B cell (primary cell): ENCODE measurements at regions not wholly inside any gene's neighbourhood (a gene's known extent, or its start where the extent isn't known, plus 50 kb on each side); places are given as distances from the start of the nearest gene placed in this dataset.

Experiments
- ATAC-seq: fragments of 200-7000 bp; cut with Tn5 transposase; one replicate; pipeline ENCODE4 v1.10.0; 2021; ENCODE audit warnings: low read depth, mild to moderate bottlenecking, moderate number of reproducible peaks, moderate library complexity
- CTCF ChIA-PET: fragments of 350-600 bp; sonication (Branson Sonifier 250); formaldehyde crosslinking; loops from one replicate; lab custom pipeline; 2021; ENCODE audit warnings: antibody characterized with exemption, inconsistent platforms; lab: Charles Lee
- POLR2A ChIA-PET: fragments of 350-600 bp; sonication (Branson Sonifier 250); formaldehyde crosslinking; loops from one replicate; lab custom pipeline; 2021; ENCODE audit warnings: antibody characterized with exemption; lab: Charles Lee
- DNase-seq: peaks from one replicate; pipeline ENCODE4 v3.0.0; 2013
- H2AFZ ChIP-seq: 2 replicates; pipeline ENCODE4 v1.6.1; 2012; ENCODE audit warnings: mild to moderate bottlenecking, low read depth, low read length; ENCODE audit not compliant: insufficient read depth, poor library complexity, severe bottlenecking
- H3K27ac ChIP-seq, 2 donors: 1 replicate in 1 of 2; 2 replicates in 1 of 2; pipeline ENCODE4 v1.5.1; 2012 to 2013; ENCODE audit warnings: low read length in 2 of 2, mild to moderate bottlenecking in 2 of 2, moderate library complexity in 1 of 2
- H3K27me3 ChIP-seq, 4 experiments: fragments of 200-600 bp in 1 of 4; sonication (generic) in 1 of 4; replicated peaks in 1 of 4; 1 replicate in 2 of 4; 2 replicates in 2 of 4; pipeline versions ENCODE4 v1.6.1 to v1.7.0; 2013 to 2016; ENCODE audit warnings: low read length in 3 of 4, mild to moderate bottlenecking in 2 of 4, mixed read lengths in 1 of 4, moderate library complexity in 1 of 4; ENCODE audit not compliant: insufficient read depth in 4 of 4, control insufficient read depth in 3 of 4; ENCODE audit errors: control extremely low read depth in 1 of 4
- H3K36me3 ChIP-seq, 2 experiments: replicated peaks in 1 of 2; 1 replicate in 1 of 2; 2 replicates in 1 of 2; pipeline versions ENCODE4 v1.6.1 to v1.7.1; 2013; ENCODE audit warnings: low read length in 1 of 2; ENCODE audit not compliant: insufficient read depth in 2 of 2, control insufficient read depth in 1 of 2; ENCODE audit errors: control extremely low read depth in 1 of 2, extremely low read depth in 1 of 2
- H3K4me1 ChIP-seq, 2 donors: fragments of 200-600 bp in 1 of 2; sonication (generic) in 1 of 2; 1 replicate in 1 of 2; 2 replicates in 1 of 2; pipeline versions ENCODE4 v1.5.1 to v1.6.1; 2013 to 2017; ENCODE audit warnings: low read length in 2 of 2; ENCODE audit not compliant: control insufficient read depth in 2 of 2, insufficient read depth in 2 of 2
- H3K4me2 ChIP-seq: replicated peaks from 2 replicates; pipeline ENCODE3; 2012; ENCODE audit warnings: mild to moderate bottlenecking, low read depth, low read length; ENCODE audit not compliant: poor library complexity, severe bottlenecking
- H3K4me3 ChIP-seq, 5 experiments: fragments of 200-600 bp in 1 of 5; sonication (generic) in 1 of 5; 1 replicate in 3 of 5; 2 replicates in 2 of 5; pipeline versions ENCODE4 v1.5.1 to v1.7.0; 2011 to 2016; ENCODE audit warnings: low read length in 4 of 5, mild to moderate bottlenecking in 4 of 5, low read depth in 2 of 5, control low read depth in 1 of 5, moderate library complexity in 1 of 5; ENCODE audit not compliant: insufficient read depth in 1 of 5; ENCODE audit errors: control extremely low read depth in 1 of 5, extremely low read depth in 1 of 5
- H3K79me2 ChIP-seq: fragments of 200-600 bp; sonication (generic); one replicate; pipeline ENCODE4 v1.6.0; 2016; ENCODE audit warnings: low read length; ENCODE audit not compliant: control insufficient read depth, insufficient read depth
- H3K9ac ChIP-seq: fragments of 200-600 bp; sonication (generic); 2 replicates; pipeline ENCODE4 v1.6.1; 2017; ENCODE audit warnings: mild to moderate bottlenecking, low read length, moderate library complexity
- H3K9me3 ChIP-seq, 3 donors: one replicate each; pipeline versions ENCODE4 v1.6.1 to v1.7.1; 2013; ENCODE audit warnings: low read length in 2 of 3; ENCODE audit not compliant: control insufficient read depth in 2 of 3, insufficient read depth in 1 of 3; ENCODE audit errors: control extremely low read depth in 1 of 3
- H4K20me1 ChIP-seq: 2 replicates; pipeline ENCODE4 v1.6.0; 2012; ENCODE audit warnings: mild to moderate bottlenecking, low read length; ENCODE audit not compliant: insufficient read depth, control insufficient read depth, poor library complexity, severe bottlenecking
- H3K27ac Mint-ChIP-seq: one replicate; pipeline ENCODE4 v1.8.0; 2021; ENCODE audit warnings: mixed read lengths
- H3K27me3 Mint-ChIP-seq: one replicate; pipeline ENCODE4 v1.8.0; 2021; ENCODE audit warnings: mixed read lengths
- H3K4me1 Mint-ChIP-seq: one replicate; pipeline ENCODE4 v1.8.0; 2021; ENCODE audit warnings: mixed read lengths
- H3K4me3 Mint-ChIP-seq: one replicate; pipeline ENCODE4 v1.8.0; 2021; ENCODE audit warnings: mixed read lengths
- H3K9me3 Mint-ChIP-seq: one replicate; pipeline ENCODE4 v1.8.0; 2022; ENCODE audit warnings: mixed read lengths; ENCODE audit not compliant: insufficient read depth
- EZH2 ChIP-seq: IDR thresholded peaks from 2 replicates; pipeline ENCODE4 v1.6.1; 2012; ENCODE audit warnings: borderline replicate concordance, low read depth, mild to moderate bottlenecking, moderate library complexity, low read length; ENCODE audit not compliant: insufficient read depth, poor library complexity, severe bottlenecking
- WGBS: methylation state at CpG from one replicate; pipeline ENCODE4 v1.1.5; 2013; ENCODE audit warnings: missing lambda C conversion rate; ENCODE audit not compliant: insufficient coverage; 5-methylcytosine and 5-hydroxymethylcytosine counted together
- intact Hi-C: fragments of 100-400 bp; cut with micrococcal nuclease; formaldehyde crosslinking; loops from one replicate; pipeline ENCODE4 v1.10.0; 2022
- TF ChIP-seq, protein P1 (sequence below): fragments of 200-600 bp; IDR thresholded peaks from one replicate; pipeline ENCODE4 v1.8.0; 2022; ENCODE audit warnings: antibody characterized with exemption, mild to moderate bottlenecking

DNA sequence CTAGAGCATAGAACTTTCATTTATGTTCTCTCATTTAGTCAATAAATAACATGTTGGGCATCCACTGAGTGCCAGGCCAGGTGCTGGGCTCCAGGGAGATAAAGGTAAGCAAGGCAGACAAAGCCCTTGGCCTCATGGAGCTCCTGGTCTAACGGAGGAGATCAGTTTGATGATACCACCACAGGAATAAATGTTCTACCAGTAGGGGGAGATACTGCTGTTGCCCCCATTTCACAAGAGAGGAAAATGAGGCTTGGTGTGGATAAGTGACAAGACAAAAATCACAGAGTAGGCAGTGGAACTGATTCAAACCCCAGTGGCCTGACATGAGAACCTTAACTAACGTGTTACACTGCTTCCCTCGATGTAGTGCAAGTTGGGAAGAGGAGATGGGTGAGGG, 80.4 kb upstream of the ERCC4 start:
- Histone ChIP-seq H3K4me2 (no peak overlapping the region), H4K20me1 (no peaks in the 10 kb centered on the region), H3K79me2 (no peaks in the 10 kb centered on the region), H3K9ac (no peak overlapping the region), H3K36me3 (no peaks in the 10 kb centered on the region), H3K27me3 (no peaks in the 10 kb centered on the region), H3K4me1 (no peaks in the 10 kb centered on the region), H3K9me3 (no peaks in the 10 kb centered on the region), H3K4me3 (no peak overlapping the region), H3K27ac (no peak overlapping the region), H2AFZ (no peak overlapping the region)
- Mint-ChIP-seq H3K4me3 (no peak overlapping the region), H3K27me3 (peaks cover 8% of the 10 kb centered on the region), H3K4me1 (no peaks in the 10 kb centered on the region), H3K27ac (no peak overlapping the region), H3K9me3 (no peaks in the 10 kb centered on the region)
- ATAC-seq (no peak), DNase-seq (no peak)
- ChIA-PET POLR2A (no interaction called here), CTCF (no interaction called here)
- TF ChIP-seq, protein P1, sequence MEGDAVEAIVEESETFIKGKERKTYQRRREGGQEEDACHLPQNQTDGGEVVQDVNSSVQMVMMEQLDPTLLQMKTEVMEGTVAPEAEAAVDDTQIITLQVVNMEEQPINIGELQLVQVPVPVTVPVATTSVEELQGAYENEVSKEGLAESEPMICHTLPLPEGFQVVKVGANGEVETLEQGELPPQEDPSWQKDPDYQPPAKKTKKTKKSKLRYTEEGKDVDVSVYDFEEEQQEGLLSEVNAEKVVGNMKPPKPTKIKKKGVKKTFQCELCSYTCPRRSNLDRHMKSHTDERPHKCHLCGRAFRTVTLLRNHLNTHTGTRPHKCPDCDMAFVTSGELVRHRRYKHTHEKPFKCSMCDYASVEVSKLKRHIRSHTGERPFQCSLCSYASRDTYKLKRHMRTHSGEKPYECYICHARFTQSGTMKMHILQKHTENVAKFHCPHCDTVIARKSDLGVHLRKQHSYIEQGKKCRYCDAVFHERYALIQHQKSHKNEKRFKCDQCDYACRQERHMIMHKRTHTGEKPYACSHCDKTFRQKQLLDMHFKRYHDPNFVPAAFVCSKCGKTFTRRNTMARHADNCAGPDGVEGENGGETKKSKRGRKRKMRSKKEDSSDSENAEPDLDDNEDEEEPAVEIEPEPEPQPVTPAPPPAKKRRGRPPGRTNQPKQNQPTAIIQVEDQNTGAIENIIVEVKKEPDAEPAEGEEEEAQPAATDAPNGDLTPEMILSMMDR, result no peak
- no peak for TF ChIP-seq EZH2
- 93% methylated on average over 2 of the region's 3 CpGs for WGBS
- intact Hi-C loops, result no loop called here

DNA sequence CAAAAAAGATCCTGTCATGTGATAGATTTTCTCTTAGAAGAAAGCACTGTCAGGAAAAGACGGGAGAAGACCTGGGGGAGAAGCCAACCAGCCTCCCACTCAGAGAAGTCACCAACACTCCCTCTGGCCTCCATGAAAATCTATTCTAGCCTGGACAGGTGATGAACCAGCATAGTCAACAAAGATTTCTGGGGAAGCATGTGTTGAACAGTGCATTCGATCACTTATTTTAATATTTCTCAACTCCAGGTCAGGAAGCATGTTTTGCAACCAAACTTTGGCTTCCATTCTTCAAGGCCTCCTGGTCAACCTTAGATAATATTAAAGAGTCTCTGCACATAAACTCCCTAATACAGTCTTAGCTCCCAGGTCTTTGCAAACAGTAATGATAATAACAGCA, 74.7 kb upstream of the ERCC4 start:
- Histone ChIP-seq H3K4me2 (no peak overlapping the region), H3K9ac (no peak overlapping the region), H2AFZ (no peak overlapping the region), H3K9me3 (no peaks in the 10 kb centered on the region), H4K20me1 (no peaks in the 10 kb centered on the region), H3K79me2 (no peaks in the 10 kb centered on the region), H3K36me3 (no peaks in the 10 kb centered on the region), H3K27ac (no peak overlapping the region), H3K4me3 (no peak overlapping the region), H3K27me3 (peaks cover 0 to 4% (median 0%) of the 10 kb centered on the region in 4 experiments), H3K4me1 (no peaks in the 10 kb centered on the region)
- Mint-ChIP-seq H3K27me3 (peaks cover 19% of the 10 kb centered on the region), H3K4me3 (no peak overlapping the region), H3K9me3 (peaks cover 3% of the 10 kb centered on the region), H3K27ac (no peak overlapping the region), H3K4me1 (no peaks in the 10 kb centered on the region)
- 100% methylated on average over 1 of the region's 2 CpGs for WGBS
- ATAC-seq (no peak), DNase-seq (no peak)
- intact Hi-C loops, result no loop called here
- TF ChIP-seq EZH2, result no peak
- TF ChIP-seq, protein P1, result no peak
- ChIA-PET CTCF (no interaction called here), POLR2A (no interaction called here)
